ENCODE measurements at regions not wholly inside any gene's neighbourhood (a gene's known extent, or its start where the extent isn't known, plus 50 kb on each side); places are given as distances from the start of the nearest gene placed in this dataset.

GRCh38 chr9:109590966-109591365 lies 92.9 kb upstream of the PTPN3 start:
- no peak overlapping the region for H3K4me3 ChIP-seq
- TF ChIP-seq POLR2A (IDR thresholded peaks at IDR 0.05) = no peak
- TF ChIP-seq, protein P1, sequence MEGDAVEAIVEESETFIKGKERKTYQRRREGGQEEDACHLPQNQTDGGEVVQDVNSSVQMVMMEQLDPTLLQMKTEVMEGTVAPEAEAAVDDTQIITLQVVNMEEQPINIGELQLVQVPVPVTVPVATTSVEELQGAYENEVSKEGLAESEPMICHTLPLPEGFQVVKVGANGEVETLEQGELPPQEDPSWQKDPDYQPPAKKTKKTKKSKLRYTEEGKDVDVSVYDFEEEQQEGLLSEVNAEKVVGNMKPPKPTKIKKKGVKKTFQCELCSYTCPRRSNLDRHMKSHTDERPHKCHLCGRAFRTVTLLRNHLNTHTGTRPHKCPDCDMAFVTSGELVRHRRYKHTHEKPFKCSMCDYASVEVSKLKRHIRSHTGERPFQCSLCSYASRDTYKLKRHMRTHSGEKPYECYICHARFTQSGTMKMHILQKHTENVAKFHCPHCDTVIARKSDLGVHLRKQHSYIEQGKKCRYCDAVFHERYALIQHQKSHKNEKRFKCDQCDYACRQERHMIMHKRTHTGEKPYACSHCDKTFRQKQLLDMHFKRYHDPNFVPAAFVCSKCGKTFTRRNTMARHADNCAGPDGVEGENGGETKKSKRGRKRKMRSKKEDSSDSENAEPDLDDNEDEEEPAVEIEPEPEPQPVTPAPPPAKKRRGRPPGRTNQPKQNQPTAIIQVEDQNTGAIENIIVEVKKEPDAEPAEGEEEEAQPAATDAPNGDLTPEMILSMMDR (IDR thresholded peaks at IDR 0.05) = no peak
- H3K27me3 ChIP-seq = no peaks in the 10 kb centered on the region
- H3K36me3 ChIP-seq = no peaks in the 10 kb centered on the region
- no peaks in the 10 kb centered on the region for H3K9me3 ChIP-seq
- DNase-seq = no peak
- no peak overlapping the region for H3K27ac ChIP-seq
- no peaks in the 10 kb centered on the region for H3K4me1 ChIP-seq
- intact Hi-C loops (cut with DNase I; ENCODE audit: low total_unique reads) = no loop called here

DNA sequence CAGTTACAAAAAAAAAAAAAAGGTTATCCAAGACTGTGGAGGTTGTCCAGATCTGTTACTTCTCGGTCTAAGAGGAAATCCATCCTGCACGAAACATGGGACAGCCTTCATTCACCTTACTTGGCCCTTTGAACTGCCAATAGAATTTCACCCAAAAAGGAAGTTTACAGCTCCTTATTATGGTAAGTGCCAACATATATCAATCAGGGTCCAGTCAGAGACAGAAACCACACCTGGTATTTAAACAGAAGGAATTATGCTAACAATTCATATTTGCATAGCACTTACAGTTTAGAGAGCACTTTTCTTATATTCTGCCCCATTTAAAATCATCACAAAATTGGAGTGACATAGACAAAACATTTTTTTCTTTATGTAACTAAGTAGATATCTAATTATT lies 93.6 kb upstream of the PTPN3 start:
- Histone ChIP-seq H3K9me3 (no peaks in the 10 kb centered on the region), H3K27ac (no peak overlapping the region), H3K4me3 (no peak overlapping the region), H3K36me3 (no peaks in the 10 kb centered on the region), H3K27me3 (no peaks in the 10 kb centered on the region), H3K4me1 (no peaks in the 10 kb centered on the region)
- TF ChIP-seq, protein P1 (IDR thresholded peaks at IDR 0.05) = no peak
- no peak for TF ChIP-seq POLR2A (IDR thresholded peaks at IDR 0.05)
- DNase-seq = no peak
- intact Hi-C loops (cut with DNase I; ENCODE audit: low total_unique reads) = no loop called here

- no peak for DNase-seq
- H3K27me3 ChIP-seq = no peaks in the 10 kb centered on the region
- no peaks in the 10 kb centered on the region for H3K9me3 ChIP-seq
- intact Hi-C loops (cut with DNase I; ENCODE audit: low total_unique reads) = no loop called here
- TF ChIP-seq, protein P1 (IDR thresholded peaks at IDR 0.05) = no peak
- TF ChIP-seq POLR2A (IDR thresholded peaks at IDR 0.05) = no peak
- no peak overlapping the region for H3K27ac ChIP-seq
- H3K4me3 ChIP-seq = no peak overlapping the region
- no peaks in the 10 kb centered on the region for H3K4me1 ChIP-seq
- H3K36me3 ChIP-seq = no peaks in the 10 kb centered on the region
These were observed 95.5 kb upstream of the PTPN3 start for GRCh38 chr9:109593612-109594011.

DNA sequence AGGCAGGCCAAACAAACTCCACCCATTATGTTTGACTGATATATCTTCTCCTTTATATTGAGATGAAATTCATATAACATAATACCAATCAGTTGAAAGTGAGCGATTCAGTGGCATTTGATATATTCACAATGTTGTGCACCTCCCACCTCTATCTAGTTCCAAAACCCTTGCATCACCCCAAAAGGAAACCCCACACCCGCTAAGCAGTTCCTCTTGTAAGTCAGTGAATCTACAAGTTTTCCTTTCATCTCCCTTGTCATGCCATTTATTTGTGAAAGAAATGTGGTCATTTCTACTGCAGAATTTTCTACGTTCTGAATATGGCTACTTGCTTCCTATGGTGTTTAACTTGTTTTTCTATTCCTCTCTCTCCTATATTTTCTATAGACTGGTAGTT lies 99.4 kb upstream of the PTPN3 start:
- intact Hi-C loops (cut with DNase I; ENCODE audit: low total_unique reads) = no loop called here
- TF ChIP-seq, protein P1 (IDR thresholded peaks at IDR 0.05) = no peak
- TF ChIP-seq POLR2A (IDR thresholded peaks at IDR 0.05) = no peak
- no peaks in the 10 kb centered on the region for H3K36me3 ChIP-seq

GRCh38 chr9:109599131-109599530 lies 101.0 kb upstream of the PTPN3 start:
- H3K9me3 ChIP-seq = no peaks in the 10 kb centered on the region
- H3K4me1 ChIP-seq = no peaks in the 10 kb centered on the region
- DNase-seq = no peak
- no peak overlapping the region for H3K27ac ChIP-seq
- H3K36me3 ChIP-seq = no peaks in the 10 kb centered on the region
- TF ChIP-seq POLR2A (IDR thresholded peaks at IDR 0.05) = no peak
- TF ChIP-seq, protein P1 (IDR thresholded peaks at IDR 0.05) = no peak
- intact Hi-C loops (cut with DNase I; ENCODE audit: low total_unique reads) = no loop called here
- no peaks in the 10 kb centered on the region for H3K27me3 ChIP-seq
- no peak overlapping the region for H3K4me3 ChIP-seq

More for the DNA sequence above, 99.4 kb upstream of the PTPN3 start:
- Histone ChIP-seq H3K9me3 (no peaks in the 10 kb centered on the region), H3K27ac (no peak overlapping the region), H3K4me1 (no peaks in the 10 kb centered on the region), H3K27me3 (no peaks in the 10 kb centered on the region), H3K4me3 (no peak overlapping the region)
- DNase-seq = no peak
